Lung (tissue), 11 donors: ENCODE measurements at regions not wholly inside any gene's neighbourhood (a gene's known extent, or its start where the extent isn't known, plus 50 kb on each side); places are given as distances from the start of the nearest gene placed in this dataset.

ENCODE experiments used
- ATAC-seq: fragments of 200-7000 bp; cut with Tn5 transposase; one replicate; pipeline ENCODE4 v1.9.1; 2020; ENCODE audit warnings: moderate number of reproducible peaks; ENCODE audit not compliant: insufficient read depth, low FRiP score
- DNase-seq, 3 donors: peaks; one replicate each; pipeline ENCODE4 v3.0.0-alpha.2; 2013 to 2017
- H3K27ac ChIP-seq, 2 donors: one replicate each; pipeline ENCODE4 v1.5.1; 2013; ENCODE audit warnings: mild to moderate bottlenecking in 2 of 2, moderate library complexity in 2 of 2, control low read depth in 1 of 2, inconsistent platforms in 1 of 2, low read depth in 1 of 2, low read length in 1 of 2
- H3K27me3 ChIP-seq, 3 donors: one replicate each; pipeline ENCODE4 v1.5.1; 2013; ENCODE audit warnings: low read length in 2 of 3; ENCODE audit not compliant: control insufficient read depth in 3 of 3, insufficient read depth in 3 of 3
- H3K36me3 ChIP-seq, 4 donors: one replicate each; pipeline ENCODE4 v1.5.1; 2013; ENCODE audit warnings: low read length in 4 of 4, mild to moderate bottlenecking in 1 of 4, moderate library complexity in 1 of 4; ENCODE audit not compliant: control insufficient read depth in 4 of 4, insufficient read depth in 4 of 4
- H3K4me1 ChIP-seq, 5 donors: one replicate each; pipeline ENCODE4 v1.5.1; 2013; ENCODE audit warnings: low read length in 5 of 5, mild to moderate bottlenecking in 2 of 5, moderate library complexity in 1 of 5; ENCODE audit not compliant: control insufficient read depth in 5 of 5, insufficient read depth in 5 of 5
- H3K4me3 ChIP-seq: one replicate; pipeline ENCODE4 v1.5.1; 2013; ENCODE audit warnings: mild to moderate bottlenecking, control low read depth, moderate library complexity
- H3K9ac ChIP-seq, 2 donors: one replicate each; pipeline ENCODE4 v1.5.1; 2013; ENCODE audit warnings: low read length in 2 of 2, control low read depth in 1 of 2; ENCODE audit not compliant: insufficient read depth in 1 of 2
- H3K9me3 ChIP-seq, 4 donors: one replicate each; pipeline ENCODE4 v1.5.1; 2013; ENCODE audit warnings: low read length in 3 of 4, mild to moderate bottlenecking in 1 of 4, moderate library complexity in 1 of 4; ENCODE audit not compliant: control insufficient read depth in 4 of 4, insufficient read depth in 3 of 4
- WGBS, 2 donors: extraction: QIAGEN DNeasy Blood & Tissue Kit; methylation state at CpG; one replicate each; pipeline ENCODE4 v1.1.7; 2013; 5-methylcytosine and 5-hydroxymethylcytosine counted together
- TF ChIP-seq, protein P1 (sequence below): IDR thresholded peaks from 2 replicates; pipeline ENCODE4 v1.5.1; 2012; ENCODE audit warnings: mild to moderate bottlenecking; ENCODE audit errors: control extremely low read depth, extremely low read depth
- donor health status: control.
- donor health status: control.
- donor health status: Bipolar disorder and iron deficiency.
- donor health status: healthy.
- donor health status: DM: yes; HTN: yes; CAD: no.

DNA sequence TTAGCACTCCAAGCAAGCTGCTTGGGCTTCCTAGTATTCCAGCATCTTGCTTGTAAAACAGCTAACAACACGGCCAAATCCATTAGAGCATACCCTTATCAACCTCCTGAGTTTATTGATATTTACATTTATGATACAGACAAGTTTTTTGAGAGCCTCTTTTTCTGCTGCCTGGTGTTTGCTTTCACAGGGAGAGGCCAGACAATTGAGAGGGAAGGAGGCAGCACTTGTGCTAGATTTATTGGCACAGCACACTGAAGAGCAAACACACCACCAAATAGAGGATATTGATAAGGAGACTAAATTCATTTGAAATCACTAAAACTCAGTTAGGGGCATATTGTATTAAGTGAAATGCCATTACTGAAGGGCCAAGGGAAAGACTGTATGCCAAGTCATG is 1142.3 kb upstream of the FANCL start:
- Histone ChIP-seq H3K27ac (no peak overlapping the region), H3K9me3 (peaks cover 0 to under 1% (median 0%) of the 10 kb centered on the region in 4 donors), H3K4me1 (peaks cover 0 to 5% (median 0%) of the 10 kb centered on the region in 5 donors), H3K36me3 (no peaks in the 10 kb centered on the region), H3K4me3 (no peak overlapping the region), H3K27me3 (no peaks in the 10 kb centered on the region), H3K9ac (no peak overlapping the region)
- DNase-seq: peak in 1 of 3 donors; percentile 4
- 42 to 72% methylated on average over 1 of the region's 1 CpG for WGBS, 2 donors
- TF ChIP-seq, protein P1, sequence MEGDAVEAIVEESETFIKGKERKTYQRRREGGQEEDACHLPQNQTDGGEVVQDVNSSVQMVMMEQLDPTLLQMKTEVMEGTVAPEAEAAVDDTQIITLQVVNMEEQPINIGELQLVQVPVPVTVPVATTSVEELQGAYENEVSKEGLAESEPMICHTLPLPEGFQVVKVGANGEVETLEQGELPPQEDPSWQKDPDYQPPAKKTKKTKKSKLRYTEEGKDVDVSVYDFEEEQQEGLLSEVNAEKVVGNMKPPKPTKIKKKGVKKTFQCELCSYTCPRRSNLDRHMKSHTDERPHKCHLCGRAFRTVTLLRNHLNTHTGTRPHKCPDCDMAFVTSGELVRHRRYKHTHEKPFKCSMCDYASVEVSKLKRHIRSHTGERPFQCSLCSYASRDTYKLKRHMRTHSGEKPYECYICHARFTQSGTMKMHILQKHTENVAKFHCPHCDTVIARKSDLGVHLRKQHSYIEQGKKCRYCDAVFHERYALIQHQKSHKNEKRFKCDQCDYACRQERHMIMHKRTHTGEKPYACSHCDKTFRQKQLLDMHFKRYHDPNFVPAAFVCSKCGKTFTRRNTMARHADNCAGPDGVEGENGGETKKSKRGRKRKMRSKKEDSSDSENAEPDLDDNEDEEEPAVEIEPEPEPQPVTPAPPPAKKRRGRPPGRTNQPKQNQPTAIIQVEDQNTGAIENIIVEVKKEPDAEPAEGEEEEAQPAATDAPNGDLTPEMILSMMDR: no peak
- no peak for ATAC-seq

GRCh38 chr2:59378127-59378526 is 1137.0 kb upstream of the FANCL start:
- WGBS, 2 donors: 95 to 100% methylated on average over 1 of the region's 1 CpG
- Histone ChIP-seq H3K9ac (no peak overlapping the region), H3K4me3 (no peak overlapping the region), H3K36me3 (no peaks in the 10 kb centered on the region), H3K4me1 (no peaks in the 10 kb centered on the region), H3K9me3 (peaks cover 0 to 6% (median 2%) of the 10 kb centered on the region in 4 donors), H3K27me3 (no peaks in the 10 kb centered on the region), H3K27ac (no peak overlapping the region)
- DNase-seq (no peak), ATAC-seq (no peak)
- TF ChIP-seq, protein P1: no peak

GRCh38 chr2:59366288-59366687 is 1125.2 kb upstream of the FANCL start:
- Histone ChIP-seq H3K27me3 (no peaks in the 10 kb centered on the region), H3K36me3 (no peaks in the 10 kb centered on the region), H3K27ac (no peak overlapping the region), H3K4me1 (no peaks in the 10 kb centered on the region), H3K9ac (no peak overlapping the region), H3K9me3 (no peaks in the 10 kb centered on the region), H3K4me3 (no peak overlapping the region)
- DNase-seq: no peak
- TF ChIP-seq, protein P1: no peak
- no peak for ATAC-seq

- Histone ChIP-seq H3K36me3 (no peaks in the 10 kb centered on the region), H3K27ac (no peak overlapping the region), H3K9ac (no peak overlapping the region), H3K4me3 (no peak overlapping the region), H3K4me1 (no peaks in the 10 kb centered on the region), H3K9me3 (no peaks in the 10 kb centered on the region), H3K27me3 (no peaks in the 10 kb centered on the region)
- 85 to 92% methylated on average over 3 of the region's 3 CpGs for WGBS, 2 donors
- DNase-seq: no peak
- no peak for ATAC-seq
- TF ChIP-seq, protein P1: no peak
These were observed 1113.4 kb upstream of the FANCL start for GRCh38 chr2:59354498-59354897.
